CD4-positive, alpha-beta T cell treated with Interleukin-10 for 1 hour (primary cell): ENCODE measurements at regions not wholly inside any gene's neighbourhood (a gene's known extent, or its start where the extent isn't known, plus 50 kb on each side); places are given as distances from the start of the nearest gene placed in this dataset.
"Not testable (repeated sequence)": the region's sequence is repeated elsewhere in the genome, so short reads cannot be mapped to it uniquely, and the experiment has no call there.

ENCODE experiments used
- DNase-seq: peaks from one replicate; pipeline ENCODE4 v3.0.0-alpha.2; 2020

- no peak for DNase-seq
These were observed 673.4 kb downstream of the QKI start for GRCh38 chr6:164087870-164088269.

GRCh38 chr6:164087211-164087610, 672.7 kb downstream of the QKI start:
- no peak for DNase-seq

GRCh38 chr6:164086076-164086887, 671.8 kb downstream of the QKI start:
- no peak for DNase-seq

GRCh38 chr6:164085091-164086075, 670.9 kb downstream of the QKI start:
- DNase-seq: no peak

- DNase-seq: no peak
These were observed 664.7 kb downstream of the QKI start for GRCh38 chr6:164079275-164079600.

- DNase-seq: no peak
These were observed 664.2 kb downstream of the QKI start for GRCh38 chr6:164078532-164079274.

- DNase-seq: not testable (repeated sequence)
These were observed 662.5 kb downstream of the QKI start for GRCh38 chr6:164076818-164077532.

GRCh38 chr6:164075981-164076615, 661.6 kb downstream of the QKI start:
- DNase-seq: no peak

- no peak for DNase-seq
These were observed 657.7 kb downstream of the QKI start for GRCh38 chr6:164072240-164072666.

- no peak for DNase-seq
These were observed 655.0 kb downstream of the QKI start for GRCh38 chr6:164069350-164069990.

GRCh38 chr6:164068527-164068926, 654.0 kb downstream of the QKI start:
- no peak for DNase-seq

- DNase-seq: no peak
These were observed 652.2 kb downstream of the QKI start for GRCh38 chr6:164066766-164067165.

GRCh38 chr6:164066335-164066734, 651.8 kb downstream of the QKI start:
- no peak for DNase-seq

GRCh38 chr6:164063346-164063745, 648.8 kb downstream of the QKI start:
- no peak for DNase-seq

GRCh38 chr6:164062872-164063271, 648.4 kb downstream of the QKI start:
- no peak for DNase-seq

- no peak for DNase-seq
These were observed 643.4 kb downstream of the QKI start for GRCh38 chr6:164057876-164058275.

- DNase-seq: no peak
These were observed 636.9 kb downstream of the QKI start for GRCh38 chr6:164051427-164051826.

GRCh38 chr6:164049517-164049988, 635.0 kb downstream of the QKI start:
- DNase-seq: no peak

GRCh38 chr6:164048840-164049516, 634.5 kb downstream of the QKI start:
- no peak for DNase-seq

GRCh38 chr6:164045082-164045481, 630.6 kb downstream of the QKI start:
- DNase-seq: no peak

GRCh38 chr6:164043656-164044055, 629.1 kb downstream of the QKI start:
- DNase-seq: not testable (repeated sequence)
